PC-9 (cell line): ENCODE measurements at regions not wholly inside any gene's neighbourhood (a gene's known extent, or its start where the extent isn't known, plus 50 kb on each side); places are given as distances from the start of the nearest gene placed in this dataset.

Source experiments
- CTCF ChIP-seq: fragments of 200-600 bp; sonication (generic); conservative IDR thresholded peaks from 2 replicates; pipeline ENCODE4 v1.6.1; 2017; ENCODE audit warnings: mixed run types, antibody characterized with exemption, mild to moderate bottlenecking, moderate library complexity
- EZH2 ChIP-seq: fragments of 200-600 bp; sonication (generic); IDR thresholded peaks from 2 replicates; pipeline ENCODE4 v1.8.0; 2017; ENCODE audit warnings: antibody characterized with exemption, low read depth

- TF ChIP-seq CTCF (no peak), EZH2 (no peak)
Measured at GRCh38 chr6:3541006-3541585, 84.2 kb upstream of the SLC22A23 start.
